HepG2 (cell line): ENCODE measurements at regions not wholly inside any gene's neighbourhood (a gene's known extent, or its start where the extent isn't known, plus 50 kb on each side); places are given as distances from the start of the nearest gene placed in this dataset.

Experiments
- POLR2A ChIP-seq, 2 experiments: IDR thresholded peaks; 2 replicates each; pipeline ENCODE4 v1.6.1; 2011; ENCODE audit warnings: low read depth in 2 of 2, low read length in 2 of 2, mild to moderate bottlenecking in 1 of 2, moderate library complexity in 1 of 2; ENCODE audit not compliant: insufficient read depth in 1 of 2
- ZNF512B ChIP-seq: sonication (generic); formaldehyde crosslinking; IDR thresholded peaks from 2 replicates; pipeline ENCODE4 v1.5.1; 2020; ENCODE audit warnings: missing genetic modification reagents, mild to moderate bottlenecking, borderline replicate concordance

- TF ChIP-seq ZNF512B (CRISPR knock-in tag) (no peak), POLR2A (IDR thresholded peaks at IDR 0.05; ENCODE audit: insufficient read depth in 1 of 2, low read depth in 2 of 2, low read length in 2 of 2) (no peak)
Observed at GRCh38 chr3:43203022-43203421, 83.3 kb upstream of the SNRK start.
